Vagina (tissue), 2 donors: ENCODE measurements at regions not wholly inside any gene's neighbourhood (a gene's known extent, or its start where the extent isn't known, plus 50 kb on each side); places are given as distances from the start of the nearest gene placed in this dataset.

ENCODE experiments used
- CTCF ChIP-seq, 3 experiments: fragments of 450-650 bp in 2 of 3; fragments of 200-600 bp in 1 of 3; sonication (generic) in 1 of 3; IDR thresholded peaks; one replicate each; pipeline ENCODE4 v1.5.1; 2017 to 2019; ENCODE audit warnings: antibody characterized with exemption in 3 of 3, mild to moderate bottlenecking in 2 of 3, moderate library complexity in 2 of 3
- POLR2AphosphoS5 ChIP-seq, 2 donors: sonication (generic); formaldehyde crosslinking; IDR thresholded peaks; one replicate each; pipeline ENCODE4 v1.9.0; 2017; ENCODE audit warnings: antibody characterized with exemption in 2 of 2, mild to moderate bottlenecking in 2 of 2, low read depth in 1 of 2; ENCODE audit not compliant: insufficient read depth in 1 of 2

- TF ChIP-seq POLR2AphosphoS5 (IDR thresholded peaks at IDR 0.05; ENCODE audit: insufficient read depth in 1 of 2, low read depth in 1 of 2) (no peak), CTCF (IDR thresholded peaks at IDR 0.05) (no peak)
Measured at GRCh38 chr2:241977557-241978300, 108.2 kb downstream of the RTP5 start.
